ENCODE measurements at regions not wholly inside any gene's neighbourhood (a gene's known extent, or its start where the extent isn't known, plus 50 kb on each side); places are given as distances from the start of the nearest gene placed in this dataset.

DNA sequence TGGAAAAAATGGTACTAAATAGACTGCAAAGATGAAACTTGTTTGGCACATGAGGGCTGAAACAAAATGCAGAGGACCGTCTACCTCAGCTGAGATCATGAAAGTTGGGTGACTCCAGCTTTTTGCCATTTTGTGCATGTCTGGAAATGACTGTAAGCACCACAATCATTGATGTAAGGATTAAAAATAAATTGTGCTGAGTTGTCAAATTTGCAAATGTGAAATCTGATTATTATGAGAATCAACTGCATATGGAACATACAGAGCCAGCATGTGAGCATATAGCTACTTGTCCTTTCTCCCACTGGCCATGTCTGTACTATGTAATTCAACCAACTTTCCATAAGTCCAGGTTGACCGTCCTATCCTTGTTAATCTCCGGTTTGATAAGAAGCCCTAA, 736.9 kb upstream of the PRMT6 start:
- intact Hi-C loops (cut with DNase I; ENCODE audit: low total_unique reads) = no loop called here
- TF ChIP-seq, protein P1, sequence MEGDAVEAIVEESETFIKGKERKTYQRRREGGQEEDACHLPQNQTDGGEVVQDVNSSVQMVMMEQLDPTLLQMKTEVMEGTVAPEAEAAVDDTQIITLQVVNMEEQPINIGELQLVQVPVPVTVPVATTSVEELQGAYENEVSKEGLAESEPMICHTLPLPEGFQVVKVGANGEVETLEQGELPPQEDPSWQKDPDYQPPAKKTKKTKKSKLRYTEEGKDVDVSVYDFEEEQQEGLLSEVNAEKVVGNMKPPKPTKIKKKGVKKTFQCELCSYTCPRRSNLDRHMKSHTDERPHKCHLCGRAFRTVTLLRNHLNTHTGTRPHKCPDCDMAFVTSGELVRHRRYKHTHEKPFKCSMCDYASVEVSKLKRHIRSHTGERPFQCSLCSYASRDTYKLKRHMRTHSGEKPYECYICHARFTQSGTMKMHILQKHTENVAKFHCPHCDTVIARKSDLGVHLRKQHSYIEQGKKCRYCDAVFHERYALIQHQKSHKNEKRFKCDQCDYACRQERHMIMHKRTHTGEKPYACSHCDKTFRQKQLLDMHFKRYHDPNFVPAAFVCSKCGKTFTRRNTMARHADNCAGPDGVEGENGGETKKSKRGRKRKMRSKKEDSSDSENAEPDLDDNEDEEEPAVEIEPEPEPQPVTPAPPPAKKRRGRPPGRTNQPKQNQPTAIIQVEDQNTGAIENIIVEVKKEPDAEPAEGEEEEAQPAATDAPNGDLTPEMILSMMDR (IDR thresholded peaks at IDR 0.05 in 8 of 11, conservative IDR thresholded peaks at IDR 0.05 in 3 of 11) = no peak
- TF ChIP-seq POLR2A (IDR thresholded peaks at IDR 0.05) (no peak), POLR2AphosphoS5 (IDR thresholded peaks at IDR 0.05) (no peak)
- Histone ChIP-seq H3K36me3 (no peaks in the 10 kb centered on the region), H3K27ac (no peak overlapping the region), H3K9me3 (peaks cover 0 to 17% (median 11%) of the 10 kb centered on the region in 8 donors), H3K4me1 (no peaks in the 10 kb centered on the region), H3K27me3 (replicated peaks in 1 of 7) (no peaks in the 10 kb centered on the region), H3K4me3 (no peak overlapping the region)
- 86 to 94% (median 91%) methylated on average over 3 of the region's 3 CpGs for WGBS, 5 donors
- DNase-seq = no peak

- no peaks in the 10 kb centered on the region for H3K27me3 ChIP-seq (replicated peaks in 1 of 7)
- H3K27ac ChIP-seq = no peak overlapping the region
- H3K36me3 ChIP-seq = no peaks in the 10 kb centered on the region
- TF ChIP-seq POLR2A (IDR thresholded peaks at IDR 0.05) = no peak
- TF ChIP-seq, protein P1 (IDR thresholded peaks at IDR 0.05 in 8 of 11, conservative IDR thresholded peaks at IDR 0.05 in 3 of 11) = no peak
- no peak for TF ChIP-seq POLR2AphosphoS5 (IDR thresholded peaks at IDR 0.05)
- H3K4me3 ChIP-seq = no peak overlapping the region
- no peaks in the 10 kb centered on the region for H3K4me1 ChIP-seq
- DNase-seq = no peak
- peaks cover 0 to 13% (median 0%) of the 10 kb centered on the region in 8 donors for H3K9me3 ChIP-seq
- WGBS, 5 donors = 46 to 51% (median 49%) methylated on average over 5 of the region's 5 CpGs
- intact Hi-C loops (cut with DNase I; ENCODE audit: low total_unique reads) = no loop called here
Measured at GRCh38 chr1:106325600-106325999, 730.9 kb upstream of the PRMT6 start.

DNA sequence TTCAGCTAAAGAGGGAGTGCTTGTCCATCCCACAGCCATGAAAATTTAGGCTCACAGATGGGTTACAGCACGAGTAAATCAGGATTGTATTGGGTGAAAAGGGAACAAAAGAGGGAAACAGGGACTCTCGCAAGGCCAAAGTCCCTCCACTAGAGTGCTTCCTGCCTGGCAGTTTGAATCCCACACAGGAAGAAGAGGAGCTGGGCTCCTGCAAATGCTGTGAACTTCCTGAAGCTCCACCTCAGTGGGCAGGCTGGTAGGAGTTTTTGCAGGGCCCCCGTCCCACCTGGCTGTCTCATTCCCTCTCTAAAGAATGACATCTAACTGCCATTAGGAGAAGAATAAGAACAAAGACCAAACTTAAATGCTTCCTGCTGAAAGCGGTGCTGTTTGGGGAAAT, 712.0 kb upstream of the PRMT6 start:
- H3K4me3 ChIP-seq = no peak overlapping the region
- 26 to 33% (median 30%) methylated on average over 4 of the region's 4 CpGs for WGBS, 5 donors
- H3K9me3 ChIP-seq = peaks cover 0 to 32% (median 14%) of the 10 kb centered on the region in 8 donors
- TF ChIP-seq POLR2A (IDR thresholded peaks at IDR 0.05) (no peak), POLR2AphosphoS5 (IDR thresholded peaks at IDR 0.05) (no peak)
- TF ChIP-seq, protein P1 (IDR thresholded peaks at IDR 0.05 in 8 of 11, conservative IDR thresholded peaks at IDR 0.05 in 3 of 11) = no peak
- H3K4me1 ChIP-seq = no peaks in the 10 kb centered on the region
- intact Hi-C loops (cut with DNase I; ENCODE audit: low total_unique reads) = no loop called here
- no peak for DNase-seq
- H3K36me3 ChIP-seq = no peaks in the 10 kb centered on the region
- H3K27ac ChIP-seq = no peak overlapping the region
- H3K27me3 ChIP-seq (replicated peaks in 1 of 7) = no peaks in the 10 kb centered on the region

DNA sequence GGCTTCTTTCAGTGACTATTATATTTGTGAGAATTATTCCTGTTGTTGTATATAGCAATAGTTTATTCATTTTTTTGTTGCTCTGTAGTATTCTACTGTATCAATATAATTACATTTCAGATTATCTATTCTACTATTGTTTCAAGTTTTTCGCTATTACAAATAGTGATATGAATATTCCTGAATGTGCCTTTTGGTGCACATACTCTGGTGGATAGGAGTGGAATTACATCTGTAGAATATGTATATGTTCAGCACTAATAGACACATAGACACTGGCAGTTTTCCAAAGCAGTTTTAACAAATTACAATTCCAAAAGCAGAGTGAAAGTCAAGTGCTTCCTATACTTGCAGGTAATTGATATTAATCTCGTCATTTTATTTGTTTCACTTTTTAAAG, 696.2 kb upstream of the PRMT6 start:
- DNase-seq = no peak
- H3K9me3 ChIP-seq = peaks cover 5 to 59% (median 38%) of the 10 kb centered on the region in 8 donors
- no peaks in the 10 kb centered on the region for H3K4me1 ChIP-seq
- WGBS, 5 donors = 76 to 91% (median 85%) methylated on average over 2 of the region's 2 CpGs
- intact Hi-C loops (cut with DNase I; ENCODE audit: low total_unique reads) = no loop called here
- TF ChIP-seq, protein P1 (IDR thresholded peaks at IDR 0.05 in 8 of 11, conservative IDR thresholded peaks at IDR 0.05 in 3 of 11) = no peak
- TF ChIP-seq POLR2A (IDR thresholded peaks at IDR 0.05) = no peak
- no peak overlapping the region for H3K4me3 ChIP-seq
- H3K36me3 ChIP-seq = no peaks in the 10 kb centered on the region
- H3K27ac ChIP-seq = no peak overlapping the region
- no peaks in the 10 kb centered on the region for H3K27me3 ChIP-seq (replicated peaks in 1 of 7)
